Liver (tissue), 8 donors: ENCODE measurements at regions not wholly inside any gene's neighbourhood (a gene's known extent, or its start where the extent isn't known, plus 50 kb on each side); places are given as distances from the start of the nearest gene placed in this dataset.

Experiments
- DNase-seq: peaks from one replicate; pipeline ENCODE4 v3.0.0-alpha.2; 2017; ENCODE audit warnings: low spot score
- H3K27ac ChIP-seq, 2 donors: one replicate each; pipeline ENCODE4 v1.7.0; 2013; ENCODE audit warnings: inconsistent platforms in 2 of 2, low read length in 2 of 2, control low read depth in 1 of 2, low read depth in 1 of 2, mild to moderate bottlenecking in 1 of 2
- H3K27me3 ChIP-seq, 4 donors: one replicate each; pipeline versions ENCODE4 v1.6.1 to v1.7.0; 2013; ENCODE audit warnings: low read length in 3 of 4, inconsistent platforms in 1 of 4, mild to moderate bottlenecking in 1 of 4, moderate library complexity in 1 of 4; ENCODE audit not compliant: control insufficient read depth in 4 of 4, insufficient read depth in 4 of 4
- H3K36me3 ChIP-seq, 4 donors: one replicate each; pipeline versions ENCODE4 v1.6.1 to v1.7.0; 2013; ENCODE audit warnings: low read length in 3 of 4, mild to moderate bottlenecking in 3 of 4, low read depth in 1 of 4, moderate library complexity in 1 of 4; ENCODE audit not compliant: control insufficient read depth in 4 of 4, insufficient read depth in 3 of 4
- H3K4me1 ChIP-seq, 4 donors: one replicate each; pipeline versions ENCODE4 v1.6.1 to v1.7.0; 2013; ENCODE audit warnings: low read length in 3 of 4, mild to moderate bottlenecking in 3 of 4, moderate library complexity in 1 of 4; ENCODE audit not compliant: control insufficient read depth in 4 of 4, insufficient read depth in 4 of 4
- H3K4me3 ChIP-seq, 3 donors: one replicate each; pipeline versions ENCODE4 v1.6.1 to v1.7.0; 2013; ENCODE audit warnings: low read length in 3 of 3, control low read depth in 1 of 3, low read depth in 1 of 3, mild to moderate bottlenecking in 1 of 3
- H3K9ac ChIP-seq, 2 donors: one replicate each; pipeline ENCODE4 v1.7.0; 2013; ENCODE audit warnings: low read length in 2 of 2, mild to moderate bottlenecking in 2 of 2, moderate library complexity in 2 of 2, control low read depth in 1 of 2, low read depth in 1 of 2
- H3K9me3 ChIP-seq, 4 donors: one replicate each; pipeline versions ENCODE4 v1.6.1 to v1.7.0; 2013; ENCODE audit warnings: low read length in 3 of 4; ENCODE audit not compliant: control insufficient read depth in 4 of 4
- EGR1 ChIP-seq, 2 donors: IDR thresholded peaks; 2 replicates each; pipeline ENCODE4 v1.6.1; 2016 to 2018; ENCODE audit warnings: antibody characterized with exemption in 2 of 2, low read depth in 2 of 2
- FOXA1 ChIP-seq: IDR thresholded peaks from 2 replicates; pipeline ENCODE4 v1.6.1; 2016; ENCODE audit warnings: antibody characterized with exemption
- FOXA2 ChIP-seq: IDR thresholded peaks from 2 replicates; pipeline ENCODE4 v1.6.1; 2016; ENCODE audit warnings: antibody characterized with exemption
- GABPA ChIP-seq, 2 donors: IDR thresholded peaks in 1 of 2; conservative IDR thresholded peaks in 1 of 2; 2 replicates each; pipeline ENCODE4 v1.6.1; 2016; ENCODE audit warnings: antibody characterized with exemption in 2 of 2, mild to moderate bottlenecking in 1 of 2, moderate library complexity in 1 of 2
- HNF4A ChIP-seq, 2 donors: conservative IDR thresholded peaks; 2 replicates each; pipeline ENCODE4 v1.6.1; 2016; ENCODE audit warnings: antibody characterized with exemption in 2 of 2, mild to moderate bottlenecking in 2 of 2
- HNF4G ChIP-seq: IDR thresholded peaks from 2 replicates; pipeline ENCODE4 v1.6.1; 2016; ENCODE audit warnings: antibody characterized with exemption
- JUND ChIP-seq, 2 donors: IDR thresholded peaks; 2 replicates each; pipeline ENCODE4 v1.6.1; 2016; ENCODE audit warnings: antibody characterized with exemption in 2 of 2
- NR2F2 ChIP-seq: IDR thresholded peaks from 2 replicates; pipeline ENCODE4 v1.6.1; 2016; ENCODE audit warnings: antibody characterized with exemption
- RAD21 ChIP-seq, 2 donors: IDR thresholded peaks; 2 replicates each; pipeline ENCODE4 v1.6.1; 2016; ENCODE audit warnings: antibody characterized with exemption in 2 of 2, mild to moderate bottlenecking in 2 of 2
- RXRA ChIP-seq, 2 donors: IDR thresholded peaks; 2 replicates each; pipeline ENCODE4 v1.6.1; 2017 to 2018; ENCODE audit warnings: antibody characterized with exemption in 2 of 2, mild to moderate bottlenecking in 1 of 2
- TAF1 ChIP-seq: conservative IDR thresholded peaks from 2 replicates; pipeline ENCODE4 v1.6.1; 2016; ENCODE audit warnings: antibody characterized with exemption, mild to moderate bottlenecking
- YY1 ChIP-seq: IDR thresholded peaks from 2 replicates; pipeline ENCODE4 v1.6.1; 2016; ENCODE audit warnings: antibody characterized with exemption, mild to moderate bottlenecking
- WGBS: extraction: QIAGEN DNeasy Blood & Tissue Kit; methylation state at CpG from one replicate; pipeline ENCODE4 v1.1.7; 2013; 5-methylcytosine and 5-hydroxymethylcytosine counted together
- TF ChIP-seq, protein P1 (sequence below): IDR thresholded peaks from 2 replicates; pipeline ENCODE4 v1.6.1; 2016; ENCODE audit warnings: antibody characterized with exemption
- TF ChIP-seq, protein P2 (sequence below): IDR thresholded peaks from 2 replicates; pipeline ENCODE4 v1.6.1; 2016; ENCODE audit warnings: antibody characterized with exemption, mild to moderate bottlenecking
- TF ChIP-seq, protein P3 (sequence below): fragments of 150-350 bp; IDR thresholded peaks from 2 replicates; pipeline ENCODE4 v1.5.1; 2017; ENCODE audit warnings: improper control_type of control experiment, low read depth, low read length; ENCODE audit not compliant: missing input control
- TF ChIP-seq, protein P4 (sequence below): IDR thresholded peaks from 2 replicates; pipeline ENCODE4 v1.6.1; 2016; ENCODE audit warnings: antibody characterized with exemption
- TF ChIP-seq, protein P5 (sequence below): IDR thresholded peaks from 2 replicates; pipeline ENCODE4 v1.6.1; 2016; ENCODE audit warnings: antibody characterized with exemption
- donor health status: healthy.
- donor health status: healthy.
- donor health status: healthy.
- donor health status: healthy.
- donor health status: healthy.

- Histone ChIP-seq H3K9me3 (peaks cover 0 to 3% (median 0%) of the 10 kb centered on the region in 4 donors), H3K27me3 (no peaks in the 10 kb centered on the region), H3K4me1 (no peaks in the 10 kb centered on the region), H3K9ac (no peak overlapping the region), H3K27ac (no peak overlapping the region), H3K4me3 (no peak overlapping the region), H3K36me3 (no peaks in the 10 kb centered on the region)
- 69% methylated on average over 3 of the region's 3 CpGs for WGBS
- DNase-seq = no peak
- TF ChIP-seq FOXA1 = no peak
- TF ChIP-seq, protein P1, sequence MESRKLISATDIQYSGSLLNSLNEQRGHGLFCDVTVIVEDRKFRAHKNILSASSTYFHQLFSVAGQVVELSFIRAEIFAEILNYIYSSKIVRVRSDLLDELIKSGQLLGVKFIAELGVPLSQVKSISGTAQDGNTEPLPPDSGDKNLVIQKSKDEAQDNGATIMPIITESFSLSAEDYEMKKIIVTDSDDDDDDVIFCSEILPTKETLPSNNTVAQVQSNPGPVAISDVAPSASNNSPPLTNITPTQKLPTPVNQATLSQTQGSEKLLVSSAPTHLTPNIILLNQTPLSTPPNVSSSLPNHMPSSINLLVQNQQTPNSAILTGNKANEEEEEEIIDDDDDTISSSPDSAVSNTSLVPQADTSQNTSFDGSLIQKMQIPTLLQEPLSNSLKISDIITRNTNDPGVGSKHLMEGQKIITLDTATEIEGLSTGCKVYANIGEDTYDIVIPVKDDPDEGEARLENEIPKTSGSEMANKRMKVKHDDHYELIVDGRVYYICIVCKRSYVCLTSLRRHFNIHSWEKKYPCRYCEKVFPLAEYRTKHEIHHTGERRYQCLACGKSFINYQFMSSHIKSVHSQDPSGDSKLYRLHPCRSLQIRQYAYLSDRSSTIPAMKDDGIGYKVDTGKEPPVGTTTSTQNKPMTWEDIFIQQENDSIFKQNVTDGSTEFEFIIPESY = no peak
- TF ChIP-seq NR2F2 = no peak
- TF ChIP-seq, protein P2, sequence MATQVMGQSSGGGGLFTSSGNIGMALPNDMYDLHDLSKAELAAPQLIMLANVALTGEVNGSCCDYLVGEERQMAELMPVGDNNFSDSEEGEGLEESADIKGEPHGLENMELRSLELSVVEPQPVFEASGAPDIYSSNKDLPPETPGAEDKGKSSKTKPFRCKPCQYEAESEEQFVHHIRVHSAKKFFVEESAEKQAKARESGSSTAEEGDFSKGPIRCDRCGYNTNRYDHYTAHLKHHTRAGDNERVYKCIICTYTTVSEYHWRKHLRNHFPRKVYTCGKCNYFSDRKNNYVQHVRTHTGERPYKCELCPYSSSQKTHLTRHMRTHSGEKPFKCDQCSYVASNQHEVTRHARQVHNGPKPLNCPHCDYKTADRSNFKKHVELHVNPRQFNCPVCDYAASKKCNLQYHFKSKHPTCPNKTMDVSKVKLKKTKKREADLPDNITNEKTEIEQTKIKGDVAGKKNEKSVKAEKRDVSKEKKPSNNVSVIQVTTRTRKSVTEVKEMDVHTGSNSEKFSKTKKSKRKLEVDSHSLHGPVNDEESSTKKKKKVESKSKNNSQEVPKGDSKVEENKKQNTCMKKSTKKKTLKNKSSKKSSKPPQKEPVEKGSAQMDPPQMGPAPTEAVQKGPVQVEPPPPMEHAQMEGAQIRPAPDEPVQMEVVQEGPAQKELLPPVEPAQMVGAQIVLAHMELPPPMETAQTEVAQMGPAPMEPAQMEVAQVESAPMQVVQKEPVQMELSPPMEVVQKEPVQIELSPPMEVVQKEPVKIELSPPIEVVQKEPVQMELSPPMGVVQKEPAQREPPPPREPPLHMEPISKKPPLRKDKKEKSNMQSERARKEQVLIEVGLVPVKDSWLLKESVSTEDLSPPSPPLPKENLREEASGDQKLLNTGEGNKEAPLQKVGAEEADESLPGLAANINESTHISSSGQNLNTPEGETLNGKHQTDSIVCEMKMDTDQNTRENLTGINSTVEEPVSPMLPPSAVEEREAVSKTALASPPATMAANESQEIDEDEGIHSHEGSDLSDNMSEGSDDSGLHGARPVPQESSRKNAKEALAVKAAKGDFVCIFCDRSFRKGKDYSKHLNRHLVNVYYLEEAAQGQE = no peak
These were observed 120.9 kb upstream of the DCC start for GRCh38 chr18:52219102-52219501.

DNA sequence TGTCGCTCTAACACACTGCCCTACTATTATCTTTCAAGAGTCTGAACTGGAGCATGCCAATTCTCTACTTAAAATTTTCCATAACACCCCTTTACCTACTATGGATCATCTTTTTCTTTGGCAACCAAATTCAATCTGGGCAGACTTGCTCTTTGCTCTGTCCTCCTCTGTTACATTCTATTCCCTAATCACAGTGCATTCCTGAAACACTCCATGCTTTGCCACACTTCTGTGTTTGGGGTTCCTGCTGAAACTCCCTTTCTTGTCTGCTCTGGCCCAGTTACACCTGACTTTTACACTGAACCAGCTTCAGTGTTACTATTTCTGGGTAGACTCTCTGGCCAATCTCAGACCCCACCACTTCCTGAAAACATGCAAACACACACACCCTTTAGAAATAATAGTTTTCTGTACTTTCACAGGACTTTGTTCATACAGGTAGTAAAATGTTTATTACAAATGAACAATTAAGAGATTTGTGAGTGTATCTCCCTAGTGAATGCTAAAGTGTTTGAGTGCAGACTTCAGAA lies 119.9 kb upstream of the DCC start:
- H3K27ac ChIP-seq = no peak overlapping the region
- H3K4me3 ChIP-seq = no peak overlapping the region
- no peaks in the 10 kb centered on the region for H3K27me3 ChIP-seq
- 92% methylated on average over 1 of the region's 1 CpG for WGBS
- peak overlapping the region in 1 of 2 donors; percentile 21 for H3K9ac ChIP-seq
- DNase-seq = no peak
- H3K4me1 ChIP-seq = no peaks in the 10 kb centered on the region
- H3K9me3 ChIP-seq = peaks cover 0 to 2% (median 0%) of the 10 kb centered on the region in 4 donors
- TF ChIP-seq YY1 (no peak), NR2F2 (no peak), TAF1 (no peak), GABPA (IDR thresholded peaks at IDR 0.05 in 1 of 2, conservative IDR thresholded peaks at IDR 0.05 in 1 of 2) (no peak), RXRA (IDR thresholded peaks at IDR 0.05) (no peak), FOXA1 (no peak), HNF4G (no peak), EGR1 (IDR thresholded peaks at IDR 0.05; ENCODE audit: low read depth in 2 of 2) (no peak), FOXA2 (no peak), HNF4A (conservative IDR thresholded peaks at IDR 0.05) (no peak), RAD21 (IDR thresholded peaks at IDR 0.05) (no peak), JUND (IDR thresholded peaks at IDR 0.05) (no peak)
- TF ChIP-seq, protein P3, sequence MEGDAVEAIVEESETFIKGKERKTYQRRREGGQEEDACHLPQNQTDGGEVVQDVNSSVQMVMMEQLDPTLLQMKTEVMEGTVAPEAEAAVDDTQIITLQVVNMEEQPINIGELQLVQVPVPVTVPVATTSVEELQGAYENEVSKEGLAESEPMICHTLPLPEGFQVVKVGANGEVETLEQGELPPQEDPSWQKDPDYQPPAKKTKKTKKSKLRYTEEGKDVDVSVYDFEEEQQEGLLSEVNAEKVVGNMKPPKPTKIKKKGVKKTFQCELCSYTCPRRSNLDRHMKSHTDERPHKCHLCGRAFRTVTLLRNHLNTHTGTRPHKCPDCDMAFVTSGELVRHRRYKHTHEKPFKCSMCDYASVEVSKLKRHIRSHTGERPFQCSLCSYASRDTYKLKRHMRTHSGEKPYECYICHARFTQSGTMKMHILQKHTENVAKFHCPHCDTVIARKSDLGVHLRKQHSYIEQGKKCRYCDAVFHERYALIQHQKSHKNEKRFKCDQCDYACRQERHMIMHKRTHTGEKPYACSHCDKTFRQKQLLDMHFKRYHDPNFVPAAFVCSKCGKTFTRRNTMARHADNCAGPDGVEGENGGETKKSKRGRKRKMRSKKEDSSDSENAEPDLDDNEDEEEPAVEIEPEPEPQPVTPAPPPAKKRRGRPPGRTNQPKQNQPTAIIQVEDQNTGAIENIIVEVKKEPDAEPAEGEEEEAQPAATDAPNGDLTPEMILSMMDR = no peak
- TF ChIP-seq, protein P4, sequence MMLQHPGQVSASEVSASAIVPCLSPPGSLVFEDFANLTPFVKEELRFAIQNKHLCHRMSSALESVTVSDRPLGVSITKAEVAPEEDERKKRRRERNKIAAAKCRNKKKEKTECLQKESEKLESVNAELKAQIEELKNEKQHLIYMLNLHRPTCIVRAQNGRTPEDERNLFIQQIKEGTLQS = no peak
- TF ChIP-seq, protein P5, sequence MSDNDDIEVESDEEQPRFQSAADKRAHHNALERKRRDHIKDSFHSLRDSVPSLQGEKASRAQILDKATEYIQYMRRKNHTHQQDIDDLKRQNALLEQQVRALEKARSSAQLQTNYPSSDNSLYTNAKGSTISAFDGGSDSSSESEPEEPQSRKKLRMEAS = no peak
- TF ChIP-seq, protein P2 = no peak
- TF ChIP-seq, protein P1 = no peak
- no peaks in the 10 kb centered on the region for H3K36me3 ChIP-seq
